GM12878 (cell line): ENCODE measurements at regions not wholly inside any gene's neighbourhood (a gene's known extent, or its start where the extent isn't known, plus 50 kb on each side); places are given as distances from the start of the nearest gene placed in this dataset.

Experiments used
- POLR2A ChIP-seq: IDR thresholded peaks from 2 replicates; pipeline ENCODE4 v1.6.1; 2011; ENCODE audit warnings: low read depth, mild to moderate bottlenecking, low read length
- POLR2AphosphoS2 ChIP-seq: IDR thresholded peaks from 2 replicates; pipeline ENCODE4 v1.6.1; 2011; ENCODE audit warnings: low read depth, mild to moderate bottlenecking, low read length, improper control_type of control experiment, moderate library complexity
- RELA ChIP-seq: fragments of 450-650 bp; IDR thresholded peaks from 2 replicates; pipeline ENCODE4 v1.8.0; 2014; ENCODE audit warnings: borderline replicate concordance; ENCODE audit not compliant: partially characterized antibody
- SIN3A ChIP-seq: IDR thresholded peaks from 2 replicates; pipeline ENCODE4 v1.6.1; 2012; ENCODE audit warnings: low read depth, low read length, improper control_type of control experiment
- SRF ChIP-seq, 2 experiments: IDR thresholded peaks; 2 replicates each; pipeline ENCODE4 v1.6.1; 2011; ENCODE audit warnings: low read depth in 2 of 2, low read length in 2 of 2, mild to moderate bottlenecking in 1 of 2, moderate library complexity in 1 of 2
- TF ChIP-seq, protein P1 (sequence below): IDR thresholded peaks from 2 replicates; pipeline ENCODE4 v1.6.1; 2011; ENCODE audit warnings: low read depth, mild to moderate bottlenecking, low read length, moderate library complexity, borderline replicate concordance; ENCODE audit errors: extremely low read depth
- TF ChIP-seq, protein P2 (sequence below): fragments of 450-650 bp; IDR thresholded peaks from 2 replicates; pipeline ENCODE4 v1.6.1; 2016; ENCODE audit warnings: mild to moderate bottlenecking
- TF ChIP-seq, protein P3 (sequence below), 3 experiments: IDR thresholded peaks in 2 of 3; conservative IDR thresholded peaks in 1 of 3; 2 replicates each; pipeline ENCODE4 v1.5.1; 2011; ENCODE audit warnings: low read depth in 3 of 3, low read length in 3 of 3, mild to moderate bottlenecking in 3 of 3, control low read depth in 2 of 3, moderate library complexity in 2 of 3, inconsistent platforms in 1 of 3, mixed read lengths in 1 of 3; ENCODE audit not compliant: control insufficient read depth in 2 of 3, insufficient read depth in 1 of 3; ENCODE audit errors: extremely low read depth in 1 of 3

DNA sequence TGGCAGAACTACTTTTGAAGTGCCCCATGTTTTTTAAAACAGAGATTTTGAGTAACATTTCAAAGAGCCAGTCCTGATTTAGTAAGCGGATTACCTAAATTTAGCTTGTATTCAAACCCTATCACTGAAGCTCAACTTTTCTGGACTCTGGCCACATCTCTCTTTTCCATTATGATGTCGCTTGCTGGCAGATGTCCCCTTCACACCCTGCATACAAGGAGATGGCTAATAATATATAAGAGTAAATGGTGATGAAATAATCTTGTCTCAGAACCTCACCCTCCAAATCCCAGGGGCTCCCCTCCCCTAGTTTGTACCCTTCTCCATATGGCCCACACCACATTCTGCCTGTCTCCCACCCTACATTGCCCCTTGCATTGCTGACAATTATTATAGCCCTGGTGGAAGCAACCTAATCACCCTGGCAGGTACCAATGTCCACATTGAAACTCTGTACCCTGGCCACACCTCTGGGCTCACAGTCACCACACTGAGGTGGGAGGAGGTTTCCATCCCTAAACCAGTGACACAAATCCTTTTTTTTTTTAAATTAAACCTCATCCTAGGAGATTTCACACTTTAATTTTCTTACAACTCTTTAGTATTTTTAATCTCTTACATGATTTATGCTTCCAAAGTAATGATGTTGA lies 106.0 kb upstream of the SYT6 start:
- TF ChIP-seq, protein P1, sequence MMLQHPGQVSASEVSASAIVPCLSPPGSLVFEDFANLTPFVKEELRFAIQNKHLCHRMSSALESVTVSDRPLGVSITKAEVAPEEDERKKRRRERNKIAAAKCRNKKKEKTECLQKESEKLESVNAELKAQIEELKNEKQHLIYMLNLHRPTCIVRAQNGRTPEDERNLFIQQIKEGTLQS, result no peak
- no peak for TF ChIP-seq POLR2A
- TF ChIP-seq, protein P2, sequence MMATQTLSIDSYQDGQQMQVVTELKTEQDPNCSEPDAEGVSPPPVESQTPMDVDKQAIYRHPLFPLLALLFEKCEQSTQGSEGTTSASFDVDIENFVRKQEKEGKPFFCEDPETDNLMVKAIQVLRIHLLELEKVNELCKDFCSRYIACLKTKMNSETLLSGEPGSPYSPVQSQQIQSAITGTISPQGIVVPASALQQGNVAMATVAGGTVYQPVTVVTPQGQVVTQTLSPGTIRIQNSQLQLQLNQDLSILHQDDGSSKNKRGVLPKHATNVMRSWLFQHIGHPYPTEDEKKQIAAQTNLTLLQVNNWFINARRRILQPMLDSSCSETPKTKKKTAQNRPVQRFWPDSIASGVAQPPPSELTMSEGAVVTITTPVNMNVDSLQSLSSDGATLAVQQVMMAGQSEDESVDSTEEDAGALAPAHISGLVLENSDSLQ, result no peak
- TF ChIP-seq, protein P3, sequence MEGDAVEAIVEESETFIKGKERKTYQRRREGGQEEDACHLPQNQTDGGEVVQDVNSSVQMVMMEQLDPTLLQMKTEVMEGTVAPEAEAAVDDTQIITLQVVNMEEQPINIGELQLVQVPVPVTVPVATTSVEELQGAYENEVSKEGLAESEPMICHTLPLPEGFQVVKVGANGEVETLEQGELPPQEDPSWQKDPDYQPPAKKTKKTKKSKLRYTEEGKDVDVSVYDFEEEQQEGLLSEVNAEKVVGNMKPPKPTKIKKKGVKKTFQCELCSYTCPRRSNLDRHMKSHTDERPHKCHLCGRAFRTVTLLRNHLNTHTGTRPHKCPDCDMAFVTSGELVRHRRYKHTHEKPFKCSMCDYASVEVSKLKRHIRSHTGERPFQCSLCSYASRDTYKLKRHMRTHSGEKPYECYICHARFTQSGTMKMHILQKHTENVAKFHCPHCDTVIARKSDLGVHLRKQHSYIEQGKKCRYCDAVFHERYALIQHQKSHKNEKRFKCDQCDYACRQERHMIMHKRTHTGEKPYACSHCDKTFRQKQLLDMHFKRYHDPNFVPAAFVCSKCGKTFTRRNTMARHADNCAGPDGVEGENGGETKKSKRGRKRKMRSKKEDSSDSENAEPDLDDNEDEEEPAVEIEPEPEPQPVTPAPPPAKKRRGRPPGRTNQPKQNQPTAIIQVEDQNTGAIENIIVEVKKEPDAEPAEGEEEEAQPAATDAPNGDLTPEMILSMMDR (IDR thresholded peaks at IDR 0.05 in 2 of 3, conservative IDR thresholded peaks at IDR 0.05 in 1 of 3; ENCODE audit: control insufficient read depth in 2 of 3, extremely low read depth in 1 of 3, insufficient read depth in 1 of 3, low read depth in 3 of 3, low read length in 3 of 3), result no peak
- no peak for TF ChIP-seq SIN3A
- no peak for TF ChIP-seq POLR2AphosphoS2
- TF ChIP-seq SRF (IDR thresholded peaks at IDR 0.05; ENCODE audit: low read depth in 2 of 2, low read length in 2 of 2), result no peak
- no peak for TF ChIP-seq RELA
